Panc1 (cell line): ENCODE measurements at regions not wholly inside any gene's neighbourhood (a gene's known extent, or its start where the extent isn't known, plus 50 kb on each side); places are given as distances from the start of the nearest gene placed in this dataset.

ENCODE experiments used
- ATAC-seq: fragments of 200-7000 bp; cut with Tn5 transposase; 2 replicates; pipeline ENCODE4 v1.9.1; 2020; ENCODE audit warnings: mild to moderate bottlenecking, moderate library complexity
- BruUV-seq: library from RNA; stranded (reverse); fragments of 400-500 nt; replicated peaks from 2 replicates; lab custom pipeline; 2021; lab: Mats Ljungman, UMichigan
- CTCF ChIA-PET: fragments of 300-600 bp; sonication (Branson Sonifier 250); formaldehyde crosslinking; loops from one replicate; lab custom pipeline; 2022; ENCODE audit warnings: antibody characterized with exemption; lab: Charles Lee
- POLR2A ChIA-PET: fragments of 300-600 bp; sonication (Branson Sonifier 250); formaldehyde crosslinking; loops from one replicate; lab custom pipeline; 2022; ENCODE audit warnings: antibody characterized with exemption; lab: Charles Lee
- DNase-seq: peaks from one replicate; pipeline ENCODE4 v3.0.0-alpha.2; 2010; ENCODE audit warnings: low read depth, low spot score
- H3K27ac ChIP-seq: 2 replicates; pipeline ENCODE4 v1.5.1; 2011; ENCODE audit warnings: mild to moderate bottlenecking, low read length, inconsistent platforms
- H3K27me3 ChIP-seq: fragments of 200-500 bp; sonication (Bioruptor generic); 2 replicates; pipeline ENCODE4 v1.6.0; 2014; ENCODE audit warnings: low read length, inconsistent platforms; ENCODE audit not compliant: control insufficient read depth, insufficient read depth
- H3K36me3 ChIP-seq: fragments of 200-500 bp; sonication (Bioruptor generic); 2 replicates; pipeline ENCODE4 v1.5.1; 2014; ENCODE audit warnings: inconsistent platforms, mild to moderate bottlenecking, low read length, moderate library complexity; ENCODE audit not compliant: control insufficient read depth, insufficient read depth
- H3K4me1 ChIP-seq: 2 replicates; pipeline ENCODE4 v1.5.1; 2011; ENCODE audit warnings: inconsistent platforms, mild to moderate bottlenecking, low read length, moderate library complexity; ENCODE audit not compliant: control insufficient read depth, insufficient read depth
- H3K4me3 ChIP-seq, 2 experiments: 2 replicates each; pipeline ENCODE4 v1.5.1; 2011 to 2012; ENCODE audit warnings: low read depth in 2 of 2, low read length in 2 of 2, mild to moderate bottlenecking in 2 of 2, inconsistent platforms in 1 of 2, moderate library complexity in 1 of 2
- H3K9me3 ChIP-seq: fragments of 200-500 bp; sonication (Bioruptor generic); 2 replicates; pipeline ENCODE4 v1.5.1; 2014; ENCODE audit warnings: low read depth, mild to moderate bottlenecking, inconsistent platforms, low read length, moderate library complexity; ENCODE audit not compliant: control insufficient read depth, insufficient read depth
- CTCF ChIP-seq: fragments of 450-650 bp; IDR thresholded peaks from 2 replicates; pipeline ENCODE4 v1.5.1; 2017; ENCODE audit warnings: mild to moderate bottlenecking
- POLR2AphosphoS5 ChIP-seq: IDR thresholded peaks from 2 replicates; pipeline ENCODE4 v1.6.1; 2012; ENCODE audit warnings: mild to moderate bottlenecking, low read depth, low read length, moderate library complexity
- REST ChIP-seq, 2 experiments: IDR thresholded peaks; 2 replicates each; pipeline ENCODE4 v1.6.1; 2011 to 2012; ENCODE audit warnings: low read depth in 2 of 2, control low read depth in 1 of 2, low read length in 1 of 2, mild to moderate bottlenecking in 1 of 2, moderate library complexity in 1 of 2; ENCODE audit not compliant: insufficient read depth in 1 of 2
- SIN3A ChIP-seq: IDR thresholded peaks from 2 replicates; pipeline ENCODE4 v1.6.1; 2012; ENCODE audit warnings: low read depth, mild to moderate bottlenecking, low read length, moderate library complexity, borderline replicate concordance; ENCODE audit not compliant: insufficient read depth
- TCF7L2 ChIP-seq: IDR thresholded peaks from 2 replicates; pipeline ENCODE4 v1.6.1; 2011; ENCODE audit warnings: mild to moderate bottlenecking, low read depth, low read length, inconsistent platforms
- in situ Hi-C: cut with HindIII; loops from 2 replicates; pipeline ENCODE4 v1.10.0; 2016; ENCODE audit warnings: low sequenced_read_pairs, low pct_unique_long_range_greater_than_20kb
- intact Hi-C: fragments of 100-400 bp; cut with micrococcal nuclease; formaldehyde crosslinking; loops from one replicate; pipeline ENCODE4 v1.10.0; 2022; ENCODE audit not compliant: unreplicated experiment

GRCh38 chr9:126122901-126123616, 203.6 kb upstream of the MVB12B start:
- Histone ChIP-seq H3K4me3 (no peak overlapping the region), H3K9me3 (no peaks in the 10 kb centered on the region), H3K4me1 (no peaks in the 10 kb centered on the region), H3K27ac (no peak overlapping the region), H3K36me3 (no peaks in the 10 kb centered on the region), H3K27me3 (peaks cover 4% of the 10 kb centered on the region; the same call in 1 of the 2 replicates)
- ATAC-seq (no peak), DNase-seq (no peak)
- intact Hi-C loops (no loop called here), in situ Hi-C loops (no loop called here)
- BruUV-seq = no TSS peak
- no peak for TF ChIP-seq TCF7L2
- no peak for TF ChIP-seq SIN3A
- no peak for TF ChIP-seq CTCF
- TF ChIP-seq POLR2AphosphoS5 = no peak
- TF ChIP-seq REST (IDR thresholded peaks at IDR 0.05; ENCODE audit: insufficient read depth in 1 of 2, low read depth in 2 of 2, low read length in 1 of 2) = no peak
- ChIA-PET POLR2A (no interaction called here), CTCF (no interaction called here)

- POLR2A ChIA-PET = no interaction called here
- BruUV-seq = no TSS peak
- ATAC-seq = no peak
Measured at GRCh38 chr9:126123927-126124326, 202.7 kb upstream of the MVB12B start.

More at GRCh38 chr9:126123927-126124326, 202.7 kb upstream of the MVB12B start:
- no peak overlapping the region for H3K4me3 ChIP-seq
- no peak for DNase-seq
- H3K27me3 ChIP-seq = peaks cover 4% of the 10 kb centered on the region; the same call in 1 of the 2 replicates
- no peaks in the 10 kb centered on the region for H3K4me1 ChIP-seq
- TF ChIP-seq POLR2AphosphoS5 = no peak
- TF ChIP-seq CTCF = no peak
- TF ChIP-seq REST (IDR thresholded peaks at IDR 0.05; ENCODE audit: insufficient read depth in 1 of 2, low read depth in 2 of 2, low read length in 1 of 2) = no peak
- TF ChIP-seq SIN3A = no peak
- no peak for TF ChIP-seq TCF7L2
- intact Hi-C loops (no loop called here), in situ Hi-C loops (no loop called here)
- no peak overlapping the region for H3K27ac ChIP-seq
- CTCF ChIA-PET = no interaction called here
- H3K9me3 ChIP-seq = no peaks in the 10 kb centered on the region
- no peaks in the 10 kb centered on the region for H3K36me3 ChIP-seq
